Bronchial epithelial cell (primary cell): ENCODE measurements at regions not wholly inside any gene's neighbourhood (a gene's known extent, or its start where the extent isn't known, plus 50 kb on each side); places are given as distances from the start of the nearest gene placed in this dataset.

Source experiments
- DNase-seq: peaks from one replicate; pipeline ENCODE4 v3.0.0-alpha.2; 2010; ENCODE audit warnings: low read depth
- FAIRE-seq: peaks from 2 replicates; lab custom pipeline; 2011; peaks lifted over from hg19 to GRCh38; lab: Jason Lieb, UNC
- H3K27me3 ChIP-seq: 2 replicates; pipeline ENCODE4 v1.5.1; 2011; ENCODE audit warnings: low read length; ENCODE audit not compliant: control insufficient read depth, insufficient read depth
- H3K36me3 ChIP-seq: 2 replicates; pipeline ENCODE4 v1.5.1; 2011; ENCODE audit warnings: low read length; ENCODE audit not compliant: control insufficient read depth, insufficient read depth
- H3K4me3 ChIP-seq: 2 replicates; pipeline ENCODE4 v1.5.1; 2011; ENCODE audit warnings: mild to moderate bottlenecking, low read depth, low read length, control low read depth
- CTCF ChIP-seq: IDR thresholded peaks from 2 replicates; pipeline ENCODE4 v1.5.1; 2011; ENCODE audit warnings: mild to moderate bottlenecking, moderate library complexity, low read length, control low read depth, inconsistent platforms; ENCODE audit not compliant: insufficient read depth, severe bottlenecking

- DNase-seq: peak; percentile 29
- TF ChIP-seq CTCF: no peak
Observed at GRCh38 chr5:92508271-92508670, 1072.7 kb downstream of the NR2F1-AS1 start.

GRCh38 chr5:92505925-92506324 lies 1075.1 kb downstream of the NR2F1-AS1 start:
- Histone ChIP-seq H3K36me3 (no peaks in the 10 kb centered on the region), H3K27me3 (no peaks in the 10 kb centered on the region), H3K4me3 (no peak overlapping the region)
- DNase-seq (no peak), FAIRE-seq (no peak)
- TF ChIP-seq CTCF: no peak

More at GRCh38 chr5:92508271-92508670, 1072.7 kb downstream of the NR2F1-AS1 start:
- H3K27me3 ChIP-seq: no peaks in the 10 kb centered on the region
- peak; percentile 7 for FAIRE-seq
- H3K4me3 ChIP-seq: no peak overlapping the region
- no peaks in the 10 kb centered on the region for H3K36me3 ChIP-seq

GRCh38 chr5:92505145-92505544 lies 1075.9 kb downstream of the NR2F1-AS1 start:
- no peak overlapping the region for H3K4me3 ChIP-seq
- DNase-seq (peak; percentile 6), FAIRE-seq (no peak)
- no peaks in the 10 kb centered on the region for H3K27me3 ChIP-seq
- no peaks in the 10 kb centered on the region for H3K36me3 ChIP-seq
- no peak for TF ChIP-seq CTCF

- no peak overlapping the region for H3K4me3 ChIP-seq
- no peaks in the 10 kb centered on the region for H3K36me3 ChIP-seq
- H3K27me3 ChIP-seq: no peaks in the 10 kb centered on the region
- TF ChIP-seq CTCF: no peak
- peak; percentile 61 for DNase-seq
- no peak for FAIRE-seq
Observed at GRCh38 chr5:92504346-92504745, 1076.7 kb downstream of the NR2F1-AS1 start.

GRCh38 chr5:92500752-92501151 lies 1080.3 kb downstream of the NR2F1-AS1 start:
- no peak for TF ChIP-seq CTCF
- Histone ChIP-seq H3K36me3 (no peaks in the 10 kb centered on the region), H3K27me3 (no peaks in the 10 kb centered on the region), H3K4me3 (no peak overlapping the region)
- DNase-seq: no peak
- FAIRE-seq: peak; percentile 13

- TF ChIP-seq CTCF: no peak
- no peaks in the 10 kb centered on the region for H3K27me3 ChIP-seq
- H3K4me3 ChIP-seq: no peak overlapping the region
- DNase-seq (no peak), FAIRE-seq (no peak)
- no peaks in the 10 kb centered on the region for H3K36me3 ChIP-seq
Observed at GRCh38 chr5:92496545-92496944, 1084.5 kb downstream of the NR2F1-AS1 start.
